ENCODE measurements at regions not wholly inside any gene's neighbourhood (a gene's known extent, or its start where the extent isn't known, plus 50 kb on each side); places are given as distances from the start of the nearest gene placed in this dataset.

GRCh38 chr1:81600878-81601622 lies 199.7 kb upstream of the ADGRL2 start:
- H3K23me2 ChIP-seq (ENCODE audit: low read depth, low read length), result no peaks in the 10 kb centered on the region
- TF ChIP-seq SP2 (IDR thresholded peaks at IDR 0.05; ENCODE audit: low read length), result no peak
- TF ChIP-seq BCL11A (IDR thresholded peaks at IDR 0.05; ENCODE audit: low read depth in 2 of 2, low read length in 2 of 2), result no peak
- no peak for TF ChIP-seq POU5F1 (IDR thresholded peaks at IDR 0.05; ENCODE audit: low read depth, low read length)
- no peak for TF ChIP-seq TEAD4 (IDR thresholded peaks at IDR 0.05; ENCODE audit: low read depth, low read length)
- TF ChIP-seq TCF12 (IDR thresholded peaks at IDR 0.05; ENCODE audit: low read depth, low read length), result no peak
- no peak for TF ChIP-seq RAD21 (IDR thresholded peaks at IDR 0.05 in 1 of 2, conservative IDR thresholded peaks at IDR 0.05 in 1 of 2; ENCODE audit: low read depth in 2 of 2, low read length in 2 of 2)
- TF ChIP-seq YY1 (IDR thresholded peaks at IDR 0.05; ENCODE audit: low read depth, low read length), result no peak
- no peak for TF ChIP-seq JUN (IDR thresholded peaks at IDR 0.05; ENCODE audit: low read depth, low read length)
- no peak for TF ChIP-seq CREB1 (IDR thresholded peaks at IDR 0.05)
- TF ChIP-seq EZH2 (IDR thresholded peaks at IDR 0.05; ENCODE audit: low read depth, low read length, severe bottlenecking), result no peak
- TF ChIP-seq SIX5 (IDR thresholded peaks at IDR 0.05; ENCODE audit: low read depth, low read length), result no peak
- no peak for TF ChIP-seq SP1 (IDR thresholded peaks at IDR 0.05; ENCODE audit: low read depth, low read length)
- TF ChIP-seq GTF2F1 (IDR thresholded peaks at IDR 0.05; ENCODE audit: borderline replicate concordance, low read depth, low read length), result no peak
- TF ChIP-seq TAF7 (optimal IDR thresholded peaks at IDR 0.05; ENCODE audit: borderline replicate concordance, low read depth, low read length), result no peak
- no peak for TF ChIP-seq RXRA (IDR thresholded peaks at IDR 0.05; ENCODE audit: insufficient read depth, low read depth, low read length)

More at GRCh38 chr1:81600878-81601622, 199.7 kb upstream of the ADGRL2 start:
- H2BK120ac ChIP-seq (replicated peaks; ENCODE audit: low read depth, low read length), result no peak overlapping the region
- no peak overlapping the region for H3K4ac ChIP-seq (replicated peaks; ENCODE audit: insufficient read length, low read depth, low read length)
- no peak overlapping the region for H2BK12ac ChIP-seq (ENCODE audit: low read depth, low read length)
- no peak overlapping the region for H3K4me3 ChIP-seq (ENCODE audit: extremely low read depth in 1 of 4, insufficient read depth in 2 of 4, low read depth in 3 of 4, low read length in 4 of 4)
- DNase-seq (ENCODE audit: low read depth in 1 of 2, low spot score in 2 of 2) (no peak), FAIRE-seq (no peak)
- no peak overlapping the region for H3K23ac ChIP-seq (ENCODE audit: insufficient read length)
- no peak overlapping the region for H4K5ac ChIP-seq (ENCODE audit: insufficient read length, low read depth, low read length)
- no peak overlapping the region for H3K27ac ChIP-seq (ENCODE audit: low read depth, low read length)
- H3K9ac ChIP-seq (replicated peaks in 1 of 4; ENCODE audit: extremely low read depth in 1 of 4, low read depth in 3 of 4, low read length in 3 of 4), result no peak overlapping the region
- no peaks in the 10 kb centered on the region for H4K20me1 ChIP-seq (replicated peaks in 1 of 2; ENCODE audit: control insufficient read depth in 1 of 2, insufficient read depth in 2 of 2, low read length in 2 of 2)
- H2BK15ac ChIP-seq (ENCODE audit: low read length), result no peak overlapping the region
- 98% methylated on average over 3 of the region's 3 CpGs; no CpG with 5 or more reads in 1 of the 2 experiments for WGBS, 2 experiments (ENCODE audit: extremely low coverage in 1 of 2, insufficient coverage in 1 of 2, insufficient read length in 1 of 2, insufficient replicate concordance in 2 of 2, low coverage in 1 of 2, low lambda C conversion rate in 2 of 2, missing lambda C conversion rate in 1 of 2)
- no peak overlapping the region; the same call in 1 of the 2 replicates for H2BK20ac ChIP-seq (ENCODE audit: low read length)
- no peaks in the 10 kb centered on the region for H3K27me3 ChIP-seq (replicated peaks in 1 of 4; ENCODE audit: control insufficient read depth in 3 of 4, extremely low read depth in 1 of 4, insufficient read depth in 3 of 4, low read length in 3 of 4)
- H2BK5ac ChIP-seq (ENCODE audit: low read depth, low read length), result no peak overlapping the region
- H3K9me3 ChIP-seq (ENCODE audit: insufficient read depth in 2 of 2, low read depth in 1 of 2, low read length in 1 of 2), result no peaks in the 10 kb centered on the region
- no peak overlapping the region for H3K14ac ChIP-seq (ENCODE audit: insufficient read length)
- no peak overlapping the region for H4K91ac ChIP-seq (replicated peaks; ENCODE audit: insufficient read length, low read length)
- ChIA-PET POLR2A (ENCODE audit: partially characterized antibody) (interaction anchor here (0.6 kb wide), 1 partner anchor 625 kb away, joined by 3 read pairs; no protein-coding TSS in a partner anchor), CTCF (ENCODE audit: partially characterized antibody) (no interaction called here)
- no peak overlapping the region for H3K4me2 ChIP-seq (ENCODE audit: insufficient read depth in 1 of 2, low read depth in 2 of 2, low read length in 2 of 2)
- H2AK5ac ChIP-seq (ENCODE audit: low read depth, low read length), result no peak overlapping the region
- H2AFZ ChIP-seq (ENCODE audit: low read length), result no peak overlapping the region
- no peaks in the 10 kb centered on the region for H3K79me2 ChIP-seq (ENCODE audit: control insufficient read depth in 1 of 2, insufficient read depth in 2 of 2, low read length in 2 of 2)
- no peaks in the 10 kb centered on the region for H3K79me1 ChIP-seq (ENCODE audit: low read depth, low read length)
- no peak overlapping the region for H3K56ac ChIP-seq (replicated peaks; ENCODE audit: insufficient read length, low read depth, low read length)
- H4K8ac ChIP-seq (ENCODE audit: extremely low read depth, insufficient read depth, low read length), result no peak overlapping the region
- H3K18ac ChIP-seq (ENCODE audit: extremely low read depth, low read length), result no peak overlapping the region
- H3K4me1 ChIP-seq (replicated peaks in 1 of 4; ENCODE audit: control insufficient read depth in 3 of 4, insufficient read depth in 4 of 4, low read length in 3 of 4), result peaks cover 3 to 14% (median 6%) of the 10 kb centered on the region in 4 experiments; a peak in 6 of 7 replicates
- H3K36me3 ChIP-seq (ENCODE audit: control insufficient read depth in 2 of 4, insufficient read depth in 4 of 4, low read length in 3 of 4), result no peaks in the 10 kb centered on the region

Measured in H1 (cell line).